CD4-positive, alpha-beta memory T cell (primary cell): ENCODE measurements at regions not wholly inside any gene's neighbourhood (a gene's known extent, or its start where the extent isn't known, plus 50 kb on each side); places are given as distances from the start of the nearest gene placed in this dataset.

Source experiments
- CTCF ChIA-PET: fragments of 350-600 bp; sonication (Branson Sonifier 250); formaldehyde crosslinking; loops from one replicate; lab custom pipeline; 2021; ENCODE audit warnings: inconsistent platforms; ENCODE audit not compliant: partially characterized antibody; lab: Charles Lee
- POLR2A ChIA-PET: fragments of 350-600 bp; sonication (Branson Sonifier 250); formaldehyde crosslinking; loops from one replicate; lab custom pipeline; 2021; ENCODE audit not compliant: partially characterized antibody; lab: Charles Lee
- DNase-seq, 5 donors: peaks; one replicate each; pipeline versions ENCODE4 v3.0.0 to v3.0.0-alpha.2; 2020 to 2022; ENCODE audit warnings: mixed read lengths in 1 of 5
- H3K27ac ChIP-seq: one replicate; pipeline ENCODE4 v1.7.0; 2013; ENCODE audit warnings: low read depth, low read length
- H3K27me3 ChIP-seq: 2 replicates; pipeline ENCODE4 v1.7.0; 2013; ENCODE audit warnings: mild to moderate bottlenecking, low read length, moderate library complexity; ENCODE audit not compliant: insufficient read depth
- H3K36me3 ChIP-seq: 2 replicates; pipeline ENCODE4 v1.7.0; 2013; ENCODE audit warnings: mild to moderate bottlenecking, low read length, moderate library complexity; ENCODE audit not compliant: insufficient read depth
- H3K4me1 ChIP-seq: 2 replicates; pipeline ENCODE4 v1.7.0; 2013; ENCODE audit warnings: mild to moderate bottlenecking, low read length, moderate library complexity; ENCODE audit not compliant: insufficient read depth
- H3K4me3 ChIP-seq, 2 donors: one replicate each; pipeline ENCODE4 v1.7.0; 2013; ENCODE audit warnings: low read length in 2 of 2, mild to moderate bottlenecking in 1 of 2
- H3K9me3 ChIP-seq, 2 donors: one replicate each; pipeline ENCODE4 v1.7.0; 2013; ENCODE audit warnings: low read length in 2 of 2, control low read depth in 1 of 2; ENCODE audit not compliant: control insufficient read depth in 1 of 2
- H3K27ac Mint-ChIP-seq, 7 donors: one replicate each; pipeline ENCODE4 v1.8.0; 2020 to 2021; ENCODE audit warnings: mixed read lengths in 7 of 7, mild to moderate bottlenecking in 6 of 7, inconsistent platforms in 3 of 7, moderate library complexity in 3 of 7
- H3K27me3 Mint-ChIP-seq, 2 donors: one replicate each; pipeline ENCODE4 v1.8.0; 2020 to 2021; ENCODE audit warnings: mixed read lengths in 2 of 2
- H3K36me3 Mint-ChIP-seq, 2 donors: one replicate each; pipeline ENCODE4 v1.8.0; 2020 to 2021; ENCODE audit warnings: mixed read lengths in 2 of 2, inconsistent platforms in 1 of 2, mild to moderate bottlenecking in 1 of 2
- H3K4me1 Mint-ChIP-seq, 4 donors: one replicate each; pipeline ENCODE4 v1.8.0; 2020 to 2021; ENCODE audit warnings: mixed read lengths in 4 of 4, mild to moderate bottlenecking in 1 of 4
- H3K4me3 Mint-ChIP-seq, 8 donors: one replicate each; pipeline ENCODE4 v1.8.0; 2020 to 2021; ENCODE audit warnings: mixed read lengths in 8 of 8, mild to moderate bottlenecking in 7 of 8, moderate library complexity in 6 of 8, inconsistent platforms in 3 of 8
- H3K9me3 Mint-ChIP-seq, 8 donors: one replicate each; pipeline ENCODE4 v1.8.0; 2020 to 2021; ENCODE audit warnings: mixed read lengths in 8 of 8, mild to moderate bottlenecking in 5 of 8, inconsistent platforms in 3 of 8, moderate library complexity in 1 of 8
- intact Hi-C: fragments of 100-400 bp; cut with micrococcal nuclease; formaldehyde crosslinking; loops from one replicate; pipeline ENCODE4 v1.15.1; 2023

GRCh38 chr6:23994013-23994412 is 132.0 kb upstream of the NRSN1 start:
- H3K27ac Mint-ChIP-seq, result no peak overlapping the region
- H3K4me1 Mint-ChIP-seq, result no peaks in the 10 kb centered on the region
- intact Hi-C loops, result no loop called here

GRCh38 chr6:24004062-24004461 is 122.0 kb upstream of the NRSN1 start:
- Mint-ChIP-seq H3K36me3 (no peaks in the 10 kb centered on the region), H3K27me3 (no peaks in the 10 kb centered on the region), H3K4me1 (no peaks in the 10 kb centered on the region), H3K9me3 (peaks cover 0 to 5% (median 0%) of the 10 kb centered on the region in 8 donors), H3K27ac (no peak overlapping the region), H3K4me3 (no peak overlapping the region)
- Histone ChIP-seq H3K9me3 (peaks cover 0 to 3% of the 10 kb centered on the region in 2 donors), H3K4me3 (no peak overlapping the region), H3K27ac (no peak overlapping the region), H3K4me1 (no peaks in the 10 kb centered on the region), H3K36me3 (no peaks in the 10 kb centered on the region), H3K27me3 (no peaks in the 10 kb centered on the region)
- POLR2A ChIA-PET, result no interaction called here
- intact Hi-C loops, result no loop called here
- CTCF ChIA-PET, result no interaction called here
- no peak for DNase-seq

More at GRCh38 chr6:23994013-23994412, 132.0 kb upstream of the NRSN1 start:
- ChIA-PET CTCF (no interaction called here), POLR2A (no interaction called here)
- Mint-ChIP-seq H3K9me3 (peaks cover 0 to 5% (median 2%) of the 10 kb centered on the region in 8 donors), H3K36me3 (no peaks in the 10 kb centered on the region), H3K4me3 (no peak overlapping the region), H3K27me3 (no peaks in the 10 kb centered on the region)
- H3K36me3 ChIP-seq, result no peaks in the 10 kb centered on the region
- no peaks in the 10 kb centered on the region for H3K9me3 ChIP-seq
- DNase-seq, result no peak
- H3K4me1 ChIP-seq, result no peaks in the 10 kb centered on the region
- no peak overlapping the region for H3K4me3 ChIP-seq
- no peaks in the 10 kb centered on the region for H3K27me3 ChIP-seq
- no peak overlapping the region for H3K27ac ChIP-seq

- no peaks in the 10 kb centered on the region for H3K27me3 Mint-ChIP-seq
- Histone ChIP-seq H3K27ac (no peak overlapping the region), H3K4me1 (no peaks in the 10 kb centered on the region), H3K9me3 (peaks cover 0 to 3% of the 10 kb centered on the region in 2 donors), H3K36me3 (no peaks in the 10 kb centered on the region), H3K4me3 (no peak overlapping the region), H3K27me3 (no peaks in the 10 kb centered on the region)
- no peaks in the 10 kb centered on the region for H3K4me1 Mint-ChIP-seq
- no peak for DNase-seq
- intact Hi-C loops, result no loop called here
- ChIA-PET POLR2A (no interaction called here), CTCF (no interaction called here)
- no peak overlapping the region for H3K4me3 Mint-ChIP-seq
- H3K36me3 Mint-ChIP-seq, result no peaks in the 10 kb centered on the region
- peaks cover 0 to 5% (median 0%) of the 10 kb centered on the region in 8 donors for H3K9me3 Mint-ChIP-seq
- H3K27ac Mint-ChIP-seq, result no peak overlapping the region
Observed at GRCh38 chr6:24004659-24005058, 121.4 kb upstream of the NRSN1 start.

GRCh38 chr6:24006254-24006653 is 119.8 kb upstream of the NRSN1 start:
- Mint-ChIP-seq H3K4me3 (no peak overlapping the region), H3K27me3 (no peaks in the 10 kb centered on the region), H3K9me3 (peaks cover 0 to 7% (median 1%) of the 10 kb centered on the region in 8 donors), H3K4me1 (no peaks in the 10 kb centered on the region), H3K27ac (no peak overlapping the region), H3K36me3 (no peaks in the 10 kb centered on the region)
- Histone ChIP-seq H3K27me3 (no peaks in the 10 kb centered on the region), H3K27ac (no peak overlapping the region), H3K36me3 (no peaks in the 10 kb centered on the region), H3K4me3 (no peak overlapping the region), H3K9me3 (peaks cover 0 to 3% of the 10 kb centered on the region in 2 donors), H3K4me1 (no peaks in the 10 kb centered on the region)
- ChIA-PET POLR2A (no interaction called here), CTCF (interaction anchor here (0.8 kb wide), 1 partner anchor 12 kb away, joined by 3 read pairs; no protein-coding TSS in a partner anchor)
- no peak for DNase-seq
- intact Hi-C loops, result no loop called here

- intact Hi-C loops, result no loop called here
- H3K27ac Mint-ChIP-seq, result no peak overlapping the region
- peaks cover 0 to 15% (median 2%) of the 10 kb centered on the region in 8 donors for H3K9me3 Mint-ChIP-seq
- Histone ChIP-seq H3K27ac (no peak overlapping the region), H3K4me1 (no peaks in the 10 kb centered on the region), H3K4me3 (no peak overlapping the region), H3K36me3 (no peaks in the 10 kb centered on the region), H3K9me3 (peaks cover 0 to 3% of the 10 kb centered on the region in 2 donors), H3K27me3 (no peaks in the 10 kb centered on the region)
- no peaks in the 10 kb centered on the region for H3K36me3 Mint-ChIP-seq
- no peaks in the 10 kb centered on the region for H3K4me1 Mint-ChIP-seq
- ChIA-PET POLR2A (no interaction called here), CTCF (no interaction called here)
- H3K4me3 Mint-ChIP-seq, result no peak overlapping the region
- no peak for DNase-seq
- no peaks in the 10 kb centered on the region for H3K27me3 Mint-ChIP-seq
Observed at GRCh38 chr6:24009319-24009718, 116.7 kb upstream of the NRSN1 start.

GRCh38 chr6:24010133-24010532 is 115.9 kb upstream of the NRSN1 start:
- POLR2A ChIA-PET, result no interaction called here
- H3K27me3 Mint-ChIP-seq, result no peaks in the 10 kb centered on the region
- intact Hi-C loops, result no loop called here

GRCh38 chr6:24016286-24016685 is 109.7 kb upstream of the NRSN1 start:
- no peak for DNase-seq
- Histone ChIP-seq H3K9me3 (no peaks in the 10 kb centered on the region), H3K4me1 (no peaks in the 10 kb centered on the region), H3K27me3 (no peaks in the 10 kb centered on the region), H3K36me3 (no peaks in the 10 kb centered on the region), H3K27ac (no peak overlapping the region), H3K4me3 (no peak overlapping the region)
- ChIA-PET CTCF (no interaction called here), POLR2A (no interaction called here)
- no peak overlapping the region for H3K4me3 Mint-ChIP-seq
- peaks cover 0 to 24% (median 3%) of the 10 kb centered on the region in 8 donors for H3K9me3 Mint-ChIP-seq
- intact Hi-C loops, result no loop called here
- no peak overlapping the region for H3K27ac Mint-ChIP-seq
- H3K27me3 Mint-ChIP-seq, result no peaks in the 10 kb centered on the region
- no peaks in the 10 kb centered on the region for H3K36me3 Mint-ChIP-seq
- no peaks in the 10 kb centered on the region for H3K4me1 Mint-ChIP-seq

More at GRCh38 chr6:24010133-24010532, 115.9 kb upstream of the NRSN1 start:
- DNase-seq, result no peak
- H3K27ac ChIP-seq, result no peak overlapping the region
- Mint-ChIP-seq H3K27ac (no peak overlapping the region), H3K4me1 (no peaks in the 10 kb centered on the region), H3K36me3 (no peaks in the 10 kb centered on the region), H3K4me3 (no peak overlapping the region), H3K9me3 (peaks cover 0 to 16% (median 3%) of the 10 kb centered on the region in 8 donors)
- H3K9me3 ChIP-seq, result peaks cover 0 to 3% of the 10 kb centered on the region in 2 donors
- H3K4me1 ChIP-seq, result no peaks in the 10 kb centered on the region
- no peaks in the 10 kb centered on the region for H3K27me3 ChIP-seq
- H3K4me3 ChIP-seq, result no peak overlapping the region
- H3K36me3 ChIP-seq, result no peaks in the 10 kb centered on the region
- CTCF ChIA-PET, result no interaction called here

GRCh38 chr6:24016857-24017256 is 109.2 kb upstream of the NRSN1 start:
- Mint-ChIP-seq H3K36me3 (no peaks in the 10 kb centered on the region), H3K27ac (no peak overlapping the region), H3K4me1 (no peaks in the 10 kb centered on the region), H3K9me3 (peaks cover 0 to 24% (median 3%) of the 10 kb centered on the region in 8 donors), H3K27me3 (no peaks in the 10 kb centered on the region), H3K4me3 (no peak overlapping the region)
- H3K9me3 ChIP-seq, result no peaks in the 10 kb centered on the region
- H3K4me3 ChIP-seq, result no peak overlapping the region
- POLR2A ChIA-PET, result no interaction called here
- no peaks in the 10 kb centered on the region for H3K36me3 ChIP-seq
- H3K4me1 ChIP-seq, result no peaks in the 10 kb centered on the region
- CTCF ChIA-PET, result no interaction called here
- H3K27me3 ChIP-seq, result no peaks in the 10 kb centered on the region
- intact Hi-C loops, result no loop called here
- no peak overlapping the region for H3K27ac ChIP-seq
- no peak for DNase-seq
